Activated CD4-positive, alpha-beta T cell treated with anti-CD3 and anti-CD28 coated beads, Interleukin-2, amount 10 ng/mL, durations not matched to agents 24 days and 14 days (primary cell): ENCODE measurements at regions not wholly inside any gene's neighbourhood (a gene's known extent, or its start where the extent isn't known, plus 50 kb on each side); places are given as distances from the start of the nearest gene placed in this dataset.

ENCODE experiments used
- DNase-seq: peaks from one replicate; pipeline ENCODE4 v3.0.0; 2022
- H3K27ac Mint-ChIP-seq: one replicate; pipeline ENCODE4 v1.8.0; 2022; ENCODE audit warnings: mild to moderate bottlenecking, mixed read lengths
- H3K27me3 Mint-ChIP-seq: one replicate; pipeline ENCODE4 v1.8.0; 2022; ENCODE audit warnings: mixed read lengths
- H3K36me3 Mint-ChIP-seq: one replicate; pipeline ENCODE4 v1.8.0; 2022; ENCODE audit warnings: low read depth, mild to moderate bottlenecking, mixed read lengths
- H3K4me1 Mint-ChIP-seq: one replicate; pipeline ENCODE4 v1.8.0; 2021; ENCODE audit warnings: mixed read lengths
- H3K4me3 Mint-ChIP-seq: one replicate; pipeline ENCODE4 v1.8.0; 2022; ENCODE audit warnings: mild to moderate bottlenecking, moderate library complexity, mixed read lengths
- H3K9me3 Mint-ChIP-seq: one replicate; pipeline ENCODE4 v1.8.0; 2021; ENCODE audit warnings: mixed read lengths
- intact Hi-C: fragments of 100-400 bp; cut with micrococcal nuclease; formaldehyde crosslinking; loops from one replicate; pipeline ENCODE4 v1.15.1; 2023

GRCh38 chr9:79895232-79895631 is 323.5 kb downstream of the TLE4 start:
- intact Hi-C loops: no loop called here
- H3K4me3 Mint-ChIP-seq: no peak overlapping the region
- H3K36me3 Mint-ChIP-seq: no peaks in the 10 kb centered on the region
- H3K4me1 Mint-ChIP-seq: no peaks in the 10 kb centered on the region
- DNase-seq: no peak
- H3K9me3 Mint-ChIP-seq: no peaks in the 10 kb centered on the region
- no peaks in the 10 kb centered on the region for H3K27me3 Mint-ChIP-seq
- no peak overlapping the region for H3K27ac Mint-ChIP-seq

DNA sequence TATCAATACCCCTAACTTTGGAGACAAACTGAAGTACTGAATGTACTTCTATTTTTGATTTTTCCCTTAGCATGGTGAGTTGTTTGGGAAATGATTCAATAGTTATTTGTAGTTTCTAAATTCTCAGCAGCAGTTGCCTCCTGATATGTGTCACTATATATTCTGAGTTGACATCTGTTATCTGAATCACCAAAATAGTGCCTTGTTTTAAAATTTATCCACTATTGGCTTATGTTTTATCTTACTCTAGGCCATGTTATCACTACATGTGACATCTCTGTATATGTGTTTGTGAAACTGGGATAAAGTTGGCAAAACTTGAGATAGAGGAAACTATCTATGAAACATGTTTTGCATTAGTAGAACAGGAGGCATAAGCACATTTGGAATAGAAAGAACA is 317.6 kb downstream of the TLE4 start:
- no peak overlapping the region for H3K4me3 Mint-ChIP-seq
- H3K36me3 Mint-ChIP-seq: no peaks in the 10 kb centered on the region
- H3K4me1 Mint-ChIP-seq: peaks cover 5% of the 10 kb centered on the region
- intact Hi-C loops: no loop called here
- H3K27ac Mint-ChIP-seq: no peak overlapping the region
- no peak for DNase-seq
- H3K27me3 Mint-ChIP-seq: no peaks in the 10 kb centered on the region
- H3K9me3 Mint-ChIP-seq: no peaks in the 10 kb centered on the region

- Mint-ChIP-seq H3K36me3 (no peaks in the 10 kb centered on the region), H3K27me3 (no peaks in the 10 kb centered on the region), H3K9me3 (no peaks in the 10 kb centered on the region), H3K27ac (no peak overlapping the region), H3K4me1 (peaks cover 23% of the 10 kb centered on the region), H3K4me3 (no peak overlapping the region)
- intact Hi-C loops: no loop called here
- DNase-seq: no peak
Measured at GRCh38 chr9:79885093-79885857, 313.5 kb downstream of the TLE4 start.

- no peaks in the 10 kb centered on the region for H3K27me3 Mint-ChIP-seq
- no peak overlapping the region for H3K4me3 Mint-ChIP-seq
- H3K36me3 Mint-ChIP-seq: no peaks in the 10 kb centered on the region
- DNase-seq: no peak
- intact Hi-C loops: no loop called here
- H3K9me3 Mint-ChIP-seq: no peaks in the 10 kb centered on the region
- no peak overlapping the region for H3K27ac Mint-ChIP-seq
- peaks cover 24% of the 10 kb centered on the region for H3K4me1 Mint-ChIP-seq
Measured at GRCh38 chr9:79884546-79884945, 312.8 kb downstream of the TLE4 start.

DNA sequence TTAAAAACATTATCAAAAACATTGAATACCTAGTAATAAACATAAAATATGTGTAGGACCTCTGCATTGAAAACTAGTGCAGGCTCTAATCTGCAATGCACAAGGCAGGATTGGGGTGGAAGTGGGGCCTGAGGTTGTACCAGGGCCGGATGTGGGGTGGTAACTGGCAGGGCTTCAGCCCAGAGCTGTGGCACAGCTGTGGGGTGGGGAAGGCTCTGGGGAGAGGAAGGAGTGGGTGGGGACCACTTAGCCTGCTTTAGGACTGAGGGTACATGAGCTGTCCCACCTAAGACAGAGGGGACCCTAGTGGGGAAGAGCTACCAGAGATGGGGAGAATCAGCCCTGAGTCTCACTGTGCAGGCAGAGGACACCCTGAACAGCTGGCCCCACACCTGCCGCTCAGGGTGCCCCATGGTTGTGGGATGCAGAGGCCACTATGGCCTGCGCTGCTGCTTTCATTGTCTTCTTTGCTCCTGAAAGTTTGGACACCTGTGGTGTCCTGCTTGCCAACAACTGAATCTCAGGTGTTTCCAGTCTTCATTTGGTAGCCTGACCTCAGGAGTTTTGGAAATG is 311.4 kb downstream of the TLE4 start:
- Mint-ChIP-seq H3K4me1 (peaks cover 24% of the 10 kb centered on the region), H3K9me3 (peaks cover 3% of the 10 kb centered on the region), H3K27me3 (no peaks in the 10 kb centered on the region), H3K27ac (no peak overlapping the region), H3K36me3 (no peaks in the 10 kb centered on the region), H3K4me3 (peak overlapping the region; percentile 35)
- intact Hi-C loops: no loop called here
- DNase-seq: peak; percentile 76

DNA sequence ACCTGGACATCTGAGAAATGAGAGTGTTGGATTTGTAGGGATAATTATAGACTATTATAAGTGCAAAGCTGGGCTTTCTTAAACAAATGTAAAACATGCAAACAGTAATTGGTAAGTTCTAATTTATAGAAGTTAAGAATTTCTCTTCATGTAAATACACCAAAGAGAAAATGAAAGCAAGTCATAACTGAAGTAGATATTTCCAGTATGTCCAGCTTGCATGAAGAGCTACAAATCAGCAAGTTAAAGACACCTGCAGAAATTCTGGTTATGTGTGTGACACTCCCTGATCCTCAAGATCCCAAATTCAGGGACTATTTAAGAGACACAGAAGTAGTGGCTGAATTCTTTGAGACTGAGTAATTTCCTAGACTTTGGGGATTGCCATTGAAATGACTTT is 308.9 kb downstream of the TLE4 start:
- H3K27me3 Mint-ChIP-seq: no peaks in the 10 kb centered on the region
- peaks cover 3% of the 10 kb centered on the region for H3K9me3 Mint-ChIP-seq
- DNase-seq: peak; percentile 34
- no peak overlapping the region for H3K4me3 Mint-ChIP-seq
- peaks cover 24% of the 10 kb centered on the region for H3K4me1 Mint-ChIP-seq
- intact Hi-C loops: no loop called here
- no peaks in the 10 kb centered on the region for H3K36me3 Mint-ChIP-seq
- no peak overlapping the region for H3K27ac Mint-ChIP-seq

- intact Hi-C loops: no loop called here
Measured at GRCh38 chr9:79877943-79878602, 306.3 kb downstream of the TLE4 start.

GRCh38 chr9:79868567-79869189 is 296.9 kb downstream of the TLE4 start:
- no peak for DNase-seq
- Mint-ChIP-seq H3K9me3 (peaks cover 18% of the 10 kb centered on the region), H3K4me1 (no peaks in the 10 kb centered on the region), H3K4me3 (no peak overlapping the region), H3K27ac (no peak overlapping the region), H3K27me3 (no peaks in the 10 kb centered on the region), H3K36me3 (no peaks in the 10 kb centered on the region)
- intact Hi-C loops: no loop called here

More at GRCh38 chr9:79877943-79878602, 306.3 kb downstream of the TLE4 start:
- peaks cover 3% of the 10 kb centered on the region for H3K9me3 Mint-ChIP-seq
- DNase-seq: peak; percentile 32
- H3K4me1 Mint-ChIP-seq: peaks cover 12% of the 10 kb centered on the region
- no peaks in the 10 kb centered on the region for H3K36me3 Mint-ChIP-seq
- no peaks in the 10 kb centered on the region for H3K27me3 Mint-ChIP-seq
- no peak overlapping the region for H3K27ac Mint-ChIP-seq
- no peak overlapping the region for H3K4me3 Mint-ChIP-seq

DNA sequence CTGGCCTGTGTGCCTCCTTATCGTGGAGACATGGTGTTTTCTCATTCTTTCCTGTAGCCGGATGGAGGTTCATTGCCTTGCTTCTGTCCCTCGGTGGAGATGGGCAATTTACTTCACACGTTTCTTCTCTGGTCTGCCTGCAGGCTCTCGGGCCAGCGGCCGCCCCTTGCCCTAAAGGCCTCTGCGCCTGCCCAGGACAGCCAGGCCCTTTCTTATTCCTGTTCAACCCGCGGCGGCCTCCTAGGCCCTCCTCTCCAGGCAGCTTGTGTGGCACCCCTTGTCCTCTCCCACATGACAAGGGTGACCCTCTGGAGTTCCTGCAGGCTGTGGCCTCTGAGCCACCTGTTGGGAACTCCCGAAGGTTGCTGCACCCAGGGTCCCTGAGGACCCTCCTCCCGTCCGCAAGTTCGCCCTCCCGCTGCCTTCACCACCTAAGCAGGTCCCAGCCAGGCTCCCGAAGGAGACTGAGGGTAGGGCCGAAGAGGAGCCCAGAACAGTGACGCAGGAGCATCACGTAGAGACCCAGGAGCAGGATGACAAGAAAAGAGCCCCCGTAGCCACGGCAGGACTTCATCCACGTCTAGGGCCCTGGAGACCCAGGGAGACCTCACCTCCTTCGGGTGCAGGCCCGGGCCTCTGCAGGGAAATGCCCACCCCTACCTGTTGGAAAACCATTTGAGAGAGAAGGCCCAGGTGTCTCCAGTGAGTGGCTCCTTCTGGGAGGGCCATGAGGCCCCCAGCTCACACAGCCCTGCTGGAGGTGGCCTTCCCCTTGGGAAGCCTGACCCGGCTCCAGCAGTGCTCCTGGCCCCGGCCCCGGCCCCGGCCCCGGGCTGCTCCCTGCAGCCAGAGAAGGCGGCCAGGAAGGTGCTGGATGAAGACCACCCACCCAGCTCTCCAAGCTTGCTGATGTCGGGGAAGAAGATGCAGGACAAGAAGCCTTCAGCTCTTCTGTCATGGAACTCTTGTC is 291.4 kb downstream of the TLE4 start:
- intact Hi-C loops: no loop called here
- H3K27me3 Mint-ChIP-seq: no peaks in the 10 kb centered on the region
- no peak overlapping the region for H3K27ac Mint-ChIP-seq
- no peak overlapping the region for H3K4me3 Mint-ChIP-seq
- peaks cover 18% of the 10 kb centered on the region for H3K9me3 Mint-ChIP-seq
- no peak for DNase-seq
- peaks cover 2% of the 10 kb centered on the region for H3K4me1 Mint-ChIP-seq
- no peaks in the 10 kb centered on the region for H3K36me3 Mint-ChIP-seq

DNA sequence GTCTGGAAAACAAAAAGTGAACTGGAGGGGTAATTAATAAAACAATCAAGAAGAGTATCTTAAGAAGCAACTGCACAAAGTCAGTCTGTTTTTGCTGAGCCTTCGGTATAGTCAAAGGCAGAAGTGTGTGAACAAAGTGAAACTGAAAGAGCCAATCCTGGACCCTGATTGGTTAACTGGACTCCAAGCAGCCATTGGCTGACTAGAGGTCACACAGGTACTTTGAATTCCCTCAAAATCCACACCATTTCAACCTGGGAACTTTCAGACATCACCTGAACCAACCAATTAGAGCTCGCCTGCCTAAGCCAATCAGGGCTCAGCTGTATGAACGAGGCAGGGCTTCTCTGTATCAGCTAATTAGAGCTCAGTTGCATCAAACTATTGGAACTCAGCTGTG is 286.7 kb downstream of the TLE4 start:
- Mint-ChIP-seq H3K4me1 (peaks cover 3% of the 10 kb centered on the region), H3K36me3 (no peaks in the 10 kb centered on the region), H3K27me3 (no peaks in the 10 kb centered on the region), H3K27ac (no peak overlapping the region), H3K9me3 (no peaks in the 10 kb centered on the region), H3K4me3 (peak overlapping the region; percentile 52)
- DNase-seq: peak; percentile 62
- intact Hi-C loops: no loop called here

GRCh38 chr9:79857188-79857587 is 285.4 kb downstream of the TLE4 start:
- no peak for DNase-seq
- Mint-ChIP-seq H3K27me3 (no peaks in the 10 kb centered on the region), H3K27ac (no peak overlapping the region), H3K4me1 (peaks cover 3% of the 10 kb centered on the region), H3K4me3 (no peak overlapping the region), H3K9me3 (no peaks in the 10 kb centered on the region), H3K36me3 (no peaks in the 10 kb centered on the region)
- intact Hi-C loops: no loop called here

GRCh38 chr9:79847074-79847473 is 275.3 kb downstream of the TLE4 start:
- intact Hi-C loops: no loop called here
- no peaks in the 10 kb centered on the region for H3K27me3 Mint-ChIP-seq
- no peak overlapping the region for H3K27ac Mint-ChIP-seq
- H3K9me3 Mint-ChIP-seq: peaks cover 33% of the 10 kb centered on the region
- DNase-seq: no peak
- H3K36me3 Mint-ChIP-seq: no peaks in the 10 kb centered on the region
- H3K4me1 Mint-ChIP-seq: no peaks in the 10 kb centered on the region
- no peak overlapping the region for H3K4me3 Mint-ChIP-seq

DNA sequence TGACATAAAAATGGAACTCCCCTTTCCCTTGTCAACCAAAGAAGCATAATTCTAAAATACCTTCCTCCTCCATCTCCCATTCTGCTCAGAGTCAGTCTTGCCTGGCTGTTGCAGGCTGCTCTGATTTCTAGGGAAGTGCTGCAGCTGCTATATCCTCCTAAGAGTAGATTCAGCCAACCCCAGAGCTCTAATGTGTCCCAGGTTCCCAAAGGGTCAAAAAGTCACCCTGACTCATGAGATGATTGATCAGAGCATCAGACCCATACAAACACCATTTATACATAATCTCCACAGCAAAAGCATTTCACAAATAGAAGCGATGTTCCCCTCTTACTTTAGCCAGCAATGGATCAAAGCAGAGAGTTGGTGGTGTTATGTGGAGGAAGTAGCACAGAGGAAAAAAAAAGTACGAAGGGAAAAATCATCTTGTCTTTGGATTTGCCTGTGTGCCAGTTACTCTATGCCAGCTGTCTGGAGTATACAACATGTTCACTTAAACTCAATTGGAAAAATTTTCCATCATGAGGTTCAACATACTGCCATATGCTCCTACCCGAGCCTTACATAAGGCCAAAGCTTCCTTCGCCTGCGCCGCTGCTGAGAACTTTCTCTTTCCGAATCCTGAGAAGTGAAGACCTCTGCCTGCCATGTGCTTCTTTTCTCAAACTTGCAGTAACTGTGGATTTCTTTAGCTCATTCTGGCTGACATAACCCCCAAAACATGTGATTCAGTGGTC is 258.0 kb downstream of the TLE4 start:
- Mint-ChIP-seq H3K36me3 (no peaks in the 10 kb centered on the region), H3K4me1 (peaks cover 1% of the 10 kb centered on the region), H3K4me3 (no peak overlapping the region), H3K27ac (no peak overlapping the region), H3K9me3 (no peaks in the 10 kb centered on the region), H3K27me3 (no peaks in the 10 kb centered on the region)
- no peak for DNase-seq
- intact Hi-C loops: no loop called here
